ENCODE measurements at regions not wholly inside any gene's neighbourhood (a gene's known extent, or its start where the extent isn't known, plus 50 kb on each side); places are given as distances from the start of the nearest gene placed in this dataset.
"Not testable (repeated sequence)": the region's sequence is repeated elsewhere in the genome, so short reads cannot be mapped to it uniquely, and the experiment has no call there.

DNA sequence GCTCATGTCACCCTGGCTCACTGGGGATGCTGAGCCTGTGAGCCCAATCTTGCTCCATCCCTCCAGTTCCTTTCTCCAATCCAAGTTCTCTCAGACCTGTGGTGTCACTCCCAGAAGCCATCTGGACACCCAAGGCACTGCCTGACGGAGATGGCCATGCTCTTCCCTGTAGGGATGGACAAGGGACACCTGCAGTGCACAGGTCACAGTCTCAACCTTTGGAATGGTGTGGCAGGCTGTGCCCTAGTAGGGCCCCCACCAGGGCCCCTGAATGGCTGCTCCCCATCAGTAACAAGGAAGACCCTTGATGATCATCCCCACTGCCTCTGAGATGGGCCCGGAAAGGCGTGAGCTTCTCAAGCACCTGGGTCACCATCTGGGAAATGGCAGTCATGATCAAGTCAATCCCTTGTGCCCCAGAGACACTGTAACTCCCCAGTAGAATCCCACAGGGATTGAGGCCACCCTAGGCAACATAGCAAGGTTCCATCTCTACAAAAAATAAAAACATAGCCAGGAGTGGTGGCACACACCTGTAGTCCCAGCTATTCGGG is 822.5 kb downstream of the KCNJ18 start:
- no peak overlapping the region for H3K9ac ChIP-seq (ENCODE audit: low read depth, low read length)
- no peaks in the 10 kb centered on the region for H3K27me3 ChIP-seq (ENCODE audit: insufficient read depth, low read length)
- no peak overlapping the region for H3K4me3 ChIP-seq (ENCODE audit: low read length)
- H3K4me1 ChIP-seq (ENCODE audit: insufficient read depth, low read length) = no peaks in the 10 kb centered on the region
- no peaks in the 10 kb centered on the region for H3K36me3 ChIP-seq (ENCODE audit: insufficient read depth, low read depth, low read length)
- H3K27ac ChIP-seq (ENCODE audit: low read length) = no peak overlapping the region
- peaks cover 61% of the 10 kb centered on the region for H3K9me3 ChIP-seq (ENCODE audit: insufficient read depth, low read depth, low read length)

- H3K9me3 ChIP-seq (ENCODE audit: insufficient read depth, low read depth, low read length) = peaks cover 54% of the 10 kb centered on the region
- H3K9ac ChIP-seq (ENCODE audit: low read depth, low read length) = no peak overlapping the region
- H3K27me3 ChIP-seq (ENCODE audit: insufficient read depth, low read length) = no peaks in the 10 kb centered on the region
- H3K4me3 ChIP-seq (ENCODE audit: low read length) = no peak overlapping the region
- no peaks in the 10 kb centered on the region for H3K4me1 ChIP-seq (ENCODE audit: insufficient read depth, low read length)
- no peaks in the 10 kb centered on the region for H3K36me3 ChIP-seq (ENCODE audit: insufficient read depth, low read depth, low read length)
- H3K27ac ChIP-seq (ENCODE audit: low read length) = no peak overlapping the region
Observed at GRCh38 chr17:22515599-22515998, 823.3 kb downstream of the KCNJ18 start.

- H3K27ac ChIP-seq (ENCODE audit: low read length) = no peak overlapping the region
- H3K36me3 ChIP-seq (ENCODE audit: insufficient read depth, low read depth, low read length) = no peaks in the 10 kb centered on the region
- no peaks in the 10 kb centered on the region for H3K4me1 ChIP-seq (ENCODE audit: insufficient read depth, low read length)
- H3K27me3 ChIP-seq (ENCODE audit: insufficient read depth, low read length) = no peaks in the 10 kb centered on the region
- peaks cover 40% of the 10 kb centered on the region for H3K9me3 ChIP-seq (ENCODE audit: insufficient read depth, low read depth, low read length)
- no peak overlapping the region for H3K9ac ChIP-seq (ENCODE audit: low read depth, low read length)
- H3K4me3 ChIP-seq (ENCODE audit: low read length) = no peak overlapping the region
Observed at GRCh38 chr17:22516861-22517636, 824.7 kb downstream of the KCNJ18 start.

- Histone ChIP-seq H3K36me3 (ENCODE audit: insufficient read depth, low read depth, low read length) (no peaks in the 10 kb centered on the region), H3K9me3 (ENCODE audit: insufficient read depth, low read depth, low read length) (peaks cover 36% of the 10 kb centered on the region), H3K27me3 (ENCODE audit: insufficient read depth, low read length) (no peaks in the 10 kb centered on the region), H3K27ac (ENCODE audit: low read length) (no peak overlapping the region), H3K4me3 (ENCODE audit: low read length) (no peak overlapping the region), H3K9ac (ENCODE audit: low read depth, low read length) (no peak overlapping the region), H3K4me1 (ENCODE audit: insufficient read depth, low read length) (no peaks in the 10 kb centered on the region)
Observed at GRCh38 chr17:22517716-22518115, 825.4 kb downstream of the KCNJ18 start.

- Histone ChIP-seq H3K9me3 (ENCODE audit: insufficient read depth, low read depth, low read length) (peaks cover 31% of the 10 kb centered on the region), H3K27ac (ENCODE audit: low read length) (no peak overlapping the region), H3K4me3 (ENCODE audit: low read length) (no peak overlapping the region), H3K9ac (ENCODE audit: low read depth, low read length) (no peak overlapping the region), H3K27me3 (ENCODE audit: insufficient read depth, low read length) (no peaks in the 10 kb centered on the region), H3K36me3 (ENCODE audit: insufficient read depth, low read depth, low read length) (no peaks in the 10 kb centered on the region), H3K4me1 (ENCODE audit: insufficient read depth, low read length) (no peaks in the 10 kb centered on the region)
Observed at GRCh38 chr17:22518185-22518584, 825.9 kb downstream of the KCNJ18 start.

DNA sequence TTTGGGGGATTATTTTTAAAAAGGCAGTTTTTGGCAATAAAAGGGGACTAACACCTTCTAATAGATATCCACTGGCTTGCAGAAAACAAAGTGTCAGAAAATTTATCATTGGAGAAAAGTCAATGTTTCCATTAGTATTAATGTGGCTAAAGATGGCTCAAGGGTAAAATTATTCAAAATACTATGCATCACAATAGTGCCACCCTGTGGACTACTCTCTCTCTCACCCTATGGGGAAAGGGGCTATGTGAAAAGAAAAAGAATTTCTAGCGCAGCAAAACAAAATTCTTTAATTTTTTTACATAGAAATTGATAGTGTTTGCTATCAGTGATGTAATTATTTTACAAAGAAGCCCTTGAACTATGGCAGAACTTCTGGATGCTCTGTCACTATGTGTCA is 856.5 kb downstream of the KCNJ18 start:
- not testable (repeated sequence) for H3K9ac ChIP-seq (ENCODE audit: low read depth, low read length); H3K4me1 ChIP-seq (ENCODE audit: insufficient read depth, low read length); H3K36me3 ChIP-seq (ENCODE audit: insufficient read depth, low read depth, low read length); H3K27me3 ChIP-seq (ENCODE audit: insufficient read depth, low read length); H3K27ac ChIP-seq (ENCODE audit: low read length); H3K4me3 ChIP-seq (ENCODE audit: low read length)
- H3K9me3 ChIP-seq (ENCODE audit: insufficient read depth, low read depth, low read length) = peaks cover 33% of the 10 kb centered on the region

GRCh38 chr17:22551695-22552415 is 859.5 kb downstream of the KCNJ18 start:
- not testable (repeated sequence) for H3K27me3 ChIP-seq (ENCODE audit: insufficient read depth, low read length); H3K9ac ChIP-seq (ENCODE audit: low read depth, low read length); H3K27ac ChIP-seq (ENCODE audit: low read length)

GRCh38 chr17:22569459-22570143 is 877.3 kb downstream of the KCNJ18 start:
- H3K9ac ChIP-seq (ENCODE audit: low read depth, low read length) = no peak overlapping the region
- no peak overlapping the region for H3K27ac ChIP-seq (ENCODE audit: low read length)
- no peaks in the 10 kb centered on the region for H3K4me1 ChIP-seq (ENCODE audit: insufficient read depth, low read length)
- H3K9me3 ChIP-seq (ENCODE audit: insufficient read depth, low read depth, low read length) = peaks cover 83% of the 10 kb centered on the region
- no peaks in the 10 kb centered on the region for H3K27me3 ChIP-seq (ENCODE audit: insufficient read depth, low read length)
- H3K36me3 ChIP-seq (ENCODE audit: insufficient read depth, low read depth, low read length) = no peaks in the 10 kb centered on the region
- H3K4me3 ChIP-seq (ENCODE audit: low read length) = no peak overlapping the region

More at GRCh38 chr17:22551695-22552415, 859.5 kb downstream of the KCNJ18 start:
- not testable (repeated sequence) for H3K36me3 ChIP-seq (ENCODE audit: insufficient read depth, low read depth, low read length); H3K4me1 ChIP-seq (ENCODE audit: insufficient read depth, low read length); H3K4me3 ChIP-seq (ENCODE audit: low read length)
- H3K9me3 ChIP-seq (ENCODE audit: insufficient read depth, low read depth, low read length) = peaks cover 31% of the 10 kb centered on the region

DNA sequence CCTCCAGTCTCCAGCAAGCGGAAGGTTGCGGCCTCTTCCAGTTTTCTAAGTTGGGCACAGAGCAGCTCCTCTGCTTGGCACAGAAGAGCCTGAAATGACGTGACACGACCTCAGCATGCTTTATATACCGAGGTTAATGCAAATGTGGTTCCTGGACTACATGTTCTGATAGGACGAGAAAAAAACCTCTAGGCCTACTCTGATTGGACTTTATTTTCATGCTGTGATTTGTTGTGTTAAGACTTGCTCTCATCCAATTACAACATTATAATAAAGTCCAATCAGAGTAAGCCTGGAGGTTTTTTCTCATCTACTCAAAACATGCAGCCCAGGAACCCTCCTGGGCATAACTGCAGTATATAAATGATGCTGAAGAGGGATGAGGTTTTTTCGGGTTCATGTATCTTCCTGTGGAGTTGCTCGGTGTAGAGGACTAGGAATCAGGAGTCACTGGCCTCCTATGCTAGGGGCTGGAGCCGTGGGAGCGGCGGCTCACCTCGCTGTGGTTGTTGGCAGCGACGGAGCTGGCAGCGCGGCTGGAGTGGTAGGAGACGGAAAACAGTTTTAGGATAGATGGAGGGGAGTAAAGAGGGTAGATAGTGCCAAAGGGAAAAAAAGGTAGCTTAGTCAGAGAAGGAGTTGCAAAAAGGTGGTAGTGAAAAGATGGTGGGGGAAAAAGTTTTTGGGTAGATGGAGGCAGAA is 878.0 kb downstream of the KCNJ18 start:
- Histone ChIP-seq H3K36me3 (ENCODE audit: insufficient read depth, low read depth, low read length) (no peaks in the 10 kb centered on the region), H3K4me3 (ENCODE audit: low read length) (no peak overlapping the region), H3K9ac (ENCODE audit: low read depth, low read length) (no peak overlapping the region), H3K27ac (ENCODE audit: low read length) (no peak overlapping the region), H3K27me3 (ENCODE audit: insufficient read depth, low read length) (no peaks in the 10 kb centered on the region), H3K9me3 (ENCODE audit: insufficient read depth, low read depth, low read length) (peaks cover 86% of the 10 kb centered on the region), H3K4me1 (ENCODE audit: insufficient read depth, low read length) (no peaks in the 10 kb centered on the region)

GRCh38 chr17:22599322-22599721 is 907.0 kb downstream of the KCNJ18 start:
- H3K9ac ChIP-seq (ENCODE audit: low read depth, low read length) = no peak overlapping the region
- H3K9me3 ChIP-seq (ENCODE audit: insufficient read depth, low read depth, low read length) = peaks cover 90% of the 10 kb centered on the region
- H3K4me1 ChIP-seq (ENCODE audit: insufficient read depth, low read length) = no peaks in the 10 kb centered on the region
- H3K27me3 ChIP-seq (ENCODE audit: insufficient read depth, low read length) = no peaks in the 10 kb centered on the region
- H3K4me3 ChIP-seq (ENCODE audit: low read length) = no peak overlapping the region
- no peaks in the 10 kb centered on the region for H3K36me3 ChIP-seq (ENCODE audit: insufficient read depth, low read depth, low read length)
- no peak overlapping the region for H3K27ac ChIP-seq (ENCODE audit: low read length)

- H3K4me3 ChIP-seq (ENCODE audit: low read length) = no peak overlapping the region
- no peaks in the 10 kb centered on the region for H3K36me3 ChIP-seq (ENCODE audit: insufficient read depth, low read depth, low read length)
- H3K9me3 ChIP-seq (ENCODE audit: insufficient read depth, low read depth, low read length) = peaks cover 91% of the 10 kb centered on the region
- H3K9ac ChIP-seq (ENCODE audit: low read depth, low read length) = no peak overlapping the region
- H3K27me3 ChIP-seq (ENCODE audit: insufficient read depth, low read length) = no peaks in the 10 kb centered on the region
- no peaks in the 10 kb centered on the region for H3K4me1 ChIP-seq (ENCODE audit: insufficient read depth, low read length)
- H3K27ac ChIP-seq (ENCODE audit: low read length) = no peak overlapping the region
Observed at GRCh38 chr17:22600644-22601298, 908.4 kb downstream of the KCNJ18 start.

Measured in iPS-20b (cell line).